H1 (cell line): ENCODE measurements at regions not wholly inside any gene's neighbourhood (a gene's known extent, or its start where the extent isn't known, plus 50 kb on each side); places are given as distances from the start of the nearest gene placed in this dataset.

Experiments
- CREB1 ChIP-seq: IDR thresholded peaks from 2 replicates; pipeline ENCODE4 v1.6.1; 2012; ENCODE audit warnings: inconsistent platforms
- EGR1 ChIP-seq: IDR thresholded peaks from 2 replicates; pipeline ENCODE4 v1.6.1; 2011; ENCODE audit warnings: low read depth, low read length, borderline replicate concordance
- EZH2 ChIP-seq: fragments of 200-600 bp; sonication (generic); IDR thresholded peaks from 2 replicates; pipeline ENCODE4 v1.7.1; 2012; ENCODE audit warnings: low read depth, mild to moderate bottlenecking, moderate library complexity, low read length, inconsistent platforms; ENCODE audit not compliant: severe bottlenecking
- JUN ChIP-seq: IDR thresholded peaks from 2 replicates; pipeline ENCODE4 v1.6.1; 2011; ENCODE audit warnings: low read depth, mild to moderate bottlenecking, improper control_type of control experiment, low read length
- MAX ChIP-seq: IDR thresholded peaks from 2 replicates; pipeline ENCODE4 v1.6.1; 2012; ENCODE audit warnings: inconsistent platforms
- RNF2 ChIP-seq: fragments of 200-900, 300-1000 bp; sonication (generic); IDR thresholded peaks from 2 replicates; pipeline ENCODE4 v1.7.1; 2016; ENCODE audit warnings: borderline replicate concordance, low read depth, mild to moderate bottlenecking, antibody characterized with exemption, low read length; ENCODE audit not compliant: poor library complexity, severe bottlenecking; ENCODE audit errors: missing control alignments
- SP4 ChIP-seq: IDR thresholded peaks from 2 replicates; pipeline ENCODE4 v1.6.1; 2012; ENCODE audit warnings: low read length, inconsistent platforms

GRCh38 chr1:103337779-103338178, 187.7 kb upstream of the RNPC3 start (continued):
- no peak for TF ChIP-seq EZH2
- no peak for TF ChIP-seq MAX
- TF ChIP-seq RNF2: no peak
- TF ChIP-seq EGR1: no peak
- TF ChIP-seq JUN: no peak
- no peak for TF ChIP-seq SP4
- TF ChIP-seq CREB1: no peak
